ENCODE measurements at regions not wholly inside any gene's neighbourhood (a gene's known extent, or its start where the extent isn't known, plus 50 kb on each side); places are given as distances from the start of the nearest gene placed in this dataset.

DNA sequence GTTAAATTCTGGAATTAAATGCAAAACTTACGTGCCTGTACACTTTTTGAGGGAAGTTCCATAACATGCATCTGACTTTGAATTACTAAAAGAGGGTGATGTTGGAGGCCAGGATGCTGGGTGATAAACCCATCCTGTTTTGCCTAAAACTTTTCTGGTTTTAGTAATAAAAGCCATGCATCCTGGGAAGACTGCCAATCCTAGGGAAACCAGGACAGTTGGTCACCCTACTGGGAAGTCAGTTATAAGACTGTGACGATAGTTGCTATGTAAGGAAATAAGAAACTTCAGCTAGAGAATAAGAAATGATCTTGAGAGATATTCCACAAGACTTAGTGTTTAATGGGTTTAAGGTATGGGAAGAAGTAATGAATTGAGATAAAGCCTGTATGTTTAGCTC lies 336.6 kb upstream of the LYPLAL1 start:
- H3K27ac ChIP-seq: no peak overlapping the region
- intact Hi-C loops (cut with DNase I): no loop called here
- ATAC-seq: no peak
- H3K27me3 ChIP-seq: no peaks in the 10 kb centered on the region
- TF ChIP-seq CTCF (IDR thresholded peaks at IDR 0.05): no peak
- H3K4me1 ChIP-seq: no peaks in the 10 kb centered on the region
- no peak overlapping the region for H3K4me3 ChIP-seq
- no peaks in the 10 kb centered on the region for H3K36me3 ChIP-seq
- no peak for DNase-seq
- H3K9me3 ChIP-seq: no peaks in the 10 kb centered on the region

- Histone ChIP-seq H3K4me3 (no peak overlapping the region), H3K4me1 (peaks cover 6% of the 10 kb centered on the region), H3K9me3 (no peaks in the 10 kb centered on the region), H3K36me3 (no peaks in the 10 kb centered on the region), H3K27me3 (no peaks in the 10 kb centered on the region), H3K27ac (no peak overlapping the region)
- intact Hi-C loops (cut with DNase I): no loop called here
- no peak for TF ChIP-seq CTCF (IDR thresholded peaks at IDR 0.05)
- DNase-seq (no peak), ATAC-seq (peak; percentile 42)
Measured at GRCh38 chr1:218845589-218845988, 328.1 kb upstream of the LYPLAL1 start.

- H3K27ac ChIP-seq: no peak overlapping the region
- no peaks in the 10 kb centered on the region for H3K27me3 ChIP-seq
- H3K4me1 ChIP-seq: peaks cover 6% of the 10 kb centered on the region
- no peak for DNase-seq
- no peak for TF ChIP-seq CTCF (IDR thresholded peaks at IDR 0.05)
- no peak overlapping the region for H3K4me3 ChIP-seq
- no peaks in the 10 kb centered on the region for H3K36me3 ChIP-seq
- no peaks in the 10 kb centered on the region for H3K9me3 ChIP-seq
- intact Hi-C loops (cut with DNase I): no loop called here
- no peak for ATAC-seq
Measured at GRCh38 chr1:218846181-218846580, 327.5 kb upstream of the LYPLAL1 start.

- no peaks in the 10 kb centered on the region for H3K36me3 ChIP-seq
- DNase-seq (no peak), ATAC-seq (no peak)
- no peaks in the 10 kb centered on the region for H3K9me3 ChIP-seq
- no peak overlapping the region for H3K27ac ChIP-seq
- intact Hi-C loops (cut with DNase I): no loop called here
- no peak overlapping the region for H3K4me3 ChIP-seq
- no peak for TF ChIP-seq CTCF (IDR thresholded peaks at IDR 0.05)
- peaks cover 6% of the 10 kb centered on the region for H3K4me1 ChIP-seq
- no peaks in the 10 kb centered on the region for H3K27me3 ChIP-seq
Measured at GRCh38 chr1:218847089-218847768, 326.4 kb upstream of the LYPLAL1 start.

GRCh38 chr1:218848009-218848408 lies 325.7 kb upstream of the LYPLAL1 start:
- Histone ChIP-seq H3K4me1 (peaks cover 6% of the 10 kb centered on the region), H3K4me3 (no peak overlapping the region), H3K27me3 (no peaks in the 10 kb centered on the region), H3K9me3 (no peaks in the 10 kb centered on the region), H3K27ac (no peak overlapping the region), H3K36me3 (no peaks in the 10 kb centered on the region)
- DNase-seq (no peak), ATAC-seq (no peak)
- TF ChIP-seq CTCF (IDR thresholded peaks at IDR 0.05): no peak
- intact Hi-C loops (cut with DNase I): no loop called here

DNA sequence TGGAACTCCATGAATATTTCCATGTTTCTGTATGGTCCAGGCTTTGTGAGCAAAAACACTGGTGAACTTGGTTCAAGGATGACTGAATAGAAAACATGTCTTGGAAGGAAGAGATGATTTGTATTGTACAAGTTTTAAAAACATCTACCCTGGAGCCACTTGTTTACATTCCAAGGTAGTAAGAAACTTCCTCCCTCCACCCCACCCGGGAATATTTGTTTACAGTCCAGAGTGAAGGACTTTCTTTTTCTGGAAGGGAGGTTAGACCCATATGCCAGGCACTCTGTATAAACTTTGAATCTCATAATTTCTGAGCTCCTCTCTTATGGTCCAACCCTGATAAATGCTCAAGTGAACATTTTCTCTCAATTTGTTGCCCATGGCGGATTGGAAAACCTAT lies 323.3 kb upstream of the LYPLAL1 start:
- Histone ChIP-seq H3K27me3 (no peaks in the 10 kb centered on the region), H3K36me3 (no peaks in the 10 kb centered on the region), H3K27ac (no peak overlapping the region), H3K4me1 (peaks cover 6% of the 10 kb centered on the region), H3K4me3 (no peak overlapping the region), H3K9me3 (no peaks in the 10 kb centered on the region)
- no peak for ATAC-seq
- no peak for DNase-seq
- intact Hi-C loops (cut with DNase I): no loop called here
- TF ChIP-seq CTCF (IDR thresholded peaks at IDR 0.05): no peak
